Femur (tissue), 1 donor: ENCODE measurements at regions not wholly inside any gene's neighbourhood (a gene's known extent, or its start where the extent isn't known, plus 50 kb on each side); places are given as distances from the start of the nearest gene placed in this dataset.
"Not testable (repeated sequence)": the region's sequence is repeated elsewhere in the genome, so short reads cannot be mapped to it uniquely, and the experiment has no call there.

Experiments
- DNase-seq: peaks from one replicate; pipeline ENCODE4 v3.0.0-alpha.2; 2017

DNA sequence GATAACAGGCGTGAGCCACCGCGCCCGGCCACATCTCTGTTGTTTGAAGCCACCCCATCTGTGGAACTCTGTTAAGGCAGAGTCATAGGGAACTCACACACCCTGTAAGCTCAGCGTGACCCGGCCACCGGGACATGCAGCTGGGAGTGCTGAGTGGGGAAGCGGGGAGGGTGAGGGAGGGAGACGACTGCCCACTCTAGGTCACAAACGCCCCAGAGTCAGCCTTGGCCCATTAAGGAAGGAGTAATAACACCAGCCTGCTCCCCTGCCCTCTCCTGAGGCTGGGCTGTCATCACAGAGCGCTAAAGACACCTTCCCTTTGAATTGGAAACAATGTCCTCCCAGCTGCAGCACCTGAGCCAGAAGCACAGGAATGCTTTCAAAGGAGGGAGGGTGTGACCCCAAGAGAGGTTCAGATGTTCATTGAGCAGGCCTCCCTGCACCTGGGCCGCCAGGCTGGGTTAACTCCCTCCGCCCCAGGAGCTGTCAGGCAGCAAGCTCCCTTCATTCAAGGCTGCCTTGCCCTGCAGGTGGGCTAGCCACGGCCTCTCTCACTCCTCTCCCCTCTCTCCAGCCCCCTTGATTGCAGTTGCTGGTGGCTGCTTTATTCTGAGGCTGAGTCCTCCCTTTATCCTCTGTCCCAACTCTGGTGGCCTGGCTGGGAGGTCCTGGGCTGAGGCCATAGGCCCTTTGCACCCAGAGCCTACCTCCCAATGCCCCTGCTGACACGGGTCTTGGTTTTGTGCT is 77.2 kb upstream of the HPCAL1 start:
- DNase-seq: peak; percentile 48

DNA sequence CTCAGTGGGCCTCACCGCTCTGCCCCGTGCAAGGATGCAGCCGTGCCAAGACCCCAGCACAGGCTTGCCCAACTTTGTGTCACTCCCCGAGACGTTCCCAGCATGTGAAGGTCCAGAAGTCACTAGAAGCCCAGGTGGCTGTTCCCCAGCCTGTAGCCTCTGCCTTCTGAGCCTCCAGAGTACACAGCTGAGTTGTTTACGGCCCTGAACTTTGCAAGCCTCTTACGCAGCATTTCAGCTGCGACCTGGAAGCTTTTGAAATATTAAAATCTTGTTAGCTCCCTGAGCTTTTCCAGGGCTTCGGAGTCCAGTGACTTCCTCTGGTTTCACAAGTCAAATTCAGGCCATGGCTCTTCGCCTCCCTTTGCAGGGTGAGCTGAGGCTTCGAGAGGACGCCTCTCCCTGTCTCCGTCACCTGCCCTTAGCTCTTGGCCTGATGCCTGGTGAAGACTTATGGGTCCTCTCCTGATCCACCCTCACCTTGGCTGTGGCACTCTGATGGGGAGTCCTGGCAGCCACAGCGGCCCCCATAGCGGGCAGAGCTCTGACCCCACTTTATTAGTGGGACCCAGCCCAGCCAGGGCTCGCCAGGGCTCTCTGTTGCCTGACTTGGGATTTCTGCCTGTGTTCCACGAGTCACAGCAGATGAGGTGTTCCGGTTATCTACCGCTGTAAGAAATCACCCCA is 76.5 kb upstream of the HPCAL1 start:
- peak; percentile 44 for DNase-seq

DNA sequence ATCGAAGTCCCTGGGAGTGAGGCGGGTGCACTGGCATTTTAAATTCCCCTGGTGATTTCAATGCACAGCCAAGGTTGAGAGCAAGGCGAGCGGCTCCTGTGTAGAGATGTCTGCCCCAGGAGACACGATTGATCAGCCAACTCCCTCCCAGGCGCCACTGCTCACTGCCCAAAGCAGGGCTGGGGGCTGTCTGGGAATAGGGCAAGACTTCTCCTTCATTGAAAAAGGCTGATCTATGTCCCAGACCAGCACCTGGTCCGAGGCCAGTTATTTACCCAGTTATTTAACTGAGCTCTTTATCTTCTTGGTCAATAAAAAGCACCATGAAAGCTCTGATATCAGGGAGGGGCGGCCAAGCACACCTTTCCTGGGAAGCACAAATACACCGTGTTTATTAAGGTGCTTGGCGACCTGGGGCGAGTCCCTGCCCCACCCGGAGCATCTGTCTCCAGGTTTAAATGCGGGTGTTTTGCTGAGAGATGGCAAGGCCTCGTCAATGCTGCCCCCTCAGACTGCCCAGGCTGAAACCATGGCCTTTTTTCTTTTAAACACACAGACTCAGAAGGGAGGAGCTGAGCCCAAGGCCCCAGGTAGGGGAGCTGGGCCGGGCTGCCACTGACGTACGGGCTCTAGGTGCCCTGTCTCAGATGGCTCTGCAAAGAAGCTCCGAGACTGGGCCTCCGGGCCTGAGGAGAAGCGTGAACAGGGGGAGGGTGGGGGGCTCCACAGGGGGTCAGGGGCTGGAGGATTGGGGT is 73.9 kb upstream of the HPCAL1 start:
- no peak for DNase-seq

DNA sequence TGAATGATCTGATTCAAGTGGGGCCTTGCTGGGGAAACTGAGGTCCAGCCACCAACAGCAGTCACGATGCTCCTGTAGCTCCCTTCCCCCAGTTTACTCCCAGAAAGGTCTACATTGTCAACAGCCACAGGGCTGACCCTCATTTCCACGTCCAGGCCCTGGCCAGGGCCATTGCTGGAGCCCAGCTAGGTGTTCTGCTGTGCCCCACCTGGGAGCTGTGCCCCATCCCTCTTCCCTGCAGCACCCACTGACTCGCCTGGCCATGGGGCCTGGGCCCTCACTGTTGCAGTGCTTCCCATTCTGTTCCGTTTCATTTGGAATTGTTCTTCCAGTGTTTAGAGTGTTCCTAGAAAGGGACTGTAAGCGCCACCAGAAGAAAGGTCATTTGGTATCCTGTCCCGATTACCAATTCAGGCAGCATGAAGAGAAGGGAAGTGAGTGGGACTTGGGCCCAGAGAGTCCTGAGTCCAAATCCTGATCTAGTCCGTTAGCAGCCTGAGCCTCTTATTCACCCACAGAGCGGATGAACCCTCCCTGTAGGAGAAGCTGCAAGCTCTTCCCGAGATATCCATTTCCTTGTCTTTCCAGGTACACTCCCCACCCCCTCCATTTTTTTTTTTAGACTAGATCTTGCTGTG is 73.1 kb upstream of the HPCAL1 start:
- DNase-seq: peak; percentile 9

DNA sequence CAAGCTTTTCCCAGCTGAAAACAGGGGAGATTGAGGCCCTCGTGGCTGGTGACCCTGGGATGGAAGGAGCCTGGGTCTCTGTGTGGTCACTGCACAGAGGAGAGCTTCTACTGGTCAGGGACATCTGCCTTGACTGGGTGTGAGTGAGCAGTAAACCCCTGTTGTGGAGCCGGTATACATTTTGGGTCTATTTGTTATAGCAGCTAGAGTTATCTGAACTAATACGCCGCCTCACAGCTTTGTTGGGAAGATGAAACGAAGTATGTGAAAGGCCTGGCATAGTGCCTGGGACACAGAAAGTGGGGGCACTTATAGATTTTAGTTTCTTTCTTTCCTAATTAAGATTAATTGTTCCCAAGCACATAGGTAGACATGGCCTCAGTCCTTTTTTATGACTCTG is 72.2 kb upstream of the HPCAL1 start:
- peak; percentile 2 for DNase-seq

DNA sequence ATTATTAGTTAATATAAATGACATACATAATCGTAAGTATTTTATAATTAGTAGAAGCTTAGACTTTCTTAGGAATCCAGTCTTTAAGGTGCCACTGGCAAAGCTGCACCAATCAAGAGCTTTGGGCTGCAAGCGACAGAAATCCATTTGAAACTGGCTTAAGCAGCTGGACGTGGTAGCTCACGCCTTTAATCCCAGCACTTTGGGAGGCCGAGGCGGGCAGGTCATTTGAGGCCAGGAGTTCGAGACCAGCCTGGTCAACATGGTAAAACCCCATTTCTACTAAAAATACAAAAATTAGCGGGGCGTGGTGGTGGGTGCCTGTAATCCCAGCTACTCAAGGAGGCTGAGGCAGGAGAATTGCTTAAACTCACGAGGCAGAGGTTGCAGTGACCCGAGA is 71.8 kb upstream of the HPCAL1 start:
- DNase-seq: not testable (repeated sequence)

DNA sequence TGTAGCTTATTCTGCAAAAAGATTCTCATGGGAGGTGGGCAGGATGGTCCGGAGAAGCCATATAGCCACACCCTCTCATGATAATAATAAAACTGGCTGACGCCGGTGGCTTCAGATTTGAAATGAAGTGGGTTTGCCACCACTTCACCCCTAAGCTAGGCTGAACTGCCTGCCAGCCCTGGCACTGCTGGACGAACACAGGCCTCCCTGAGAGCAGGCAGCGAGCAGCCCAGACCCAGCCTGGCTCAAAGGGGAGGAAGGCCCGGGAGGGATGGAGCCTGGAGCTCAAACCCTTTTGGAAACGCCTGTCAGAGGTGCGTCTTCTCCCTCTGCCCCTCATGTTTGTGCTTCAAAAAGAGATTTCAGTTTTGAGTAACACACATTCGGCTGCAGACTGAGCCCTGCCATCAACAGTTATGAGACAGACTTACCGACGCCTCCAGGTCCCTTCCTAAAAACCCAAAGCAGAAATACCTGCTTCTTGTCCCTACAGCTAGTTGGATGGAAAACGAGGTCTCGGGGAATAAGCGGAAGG is 71.1 kb upstream of the HPCAL1 start:
- peak; percentile 3 for DNase-seq

DNA sequence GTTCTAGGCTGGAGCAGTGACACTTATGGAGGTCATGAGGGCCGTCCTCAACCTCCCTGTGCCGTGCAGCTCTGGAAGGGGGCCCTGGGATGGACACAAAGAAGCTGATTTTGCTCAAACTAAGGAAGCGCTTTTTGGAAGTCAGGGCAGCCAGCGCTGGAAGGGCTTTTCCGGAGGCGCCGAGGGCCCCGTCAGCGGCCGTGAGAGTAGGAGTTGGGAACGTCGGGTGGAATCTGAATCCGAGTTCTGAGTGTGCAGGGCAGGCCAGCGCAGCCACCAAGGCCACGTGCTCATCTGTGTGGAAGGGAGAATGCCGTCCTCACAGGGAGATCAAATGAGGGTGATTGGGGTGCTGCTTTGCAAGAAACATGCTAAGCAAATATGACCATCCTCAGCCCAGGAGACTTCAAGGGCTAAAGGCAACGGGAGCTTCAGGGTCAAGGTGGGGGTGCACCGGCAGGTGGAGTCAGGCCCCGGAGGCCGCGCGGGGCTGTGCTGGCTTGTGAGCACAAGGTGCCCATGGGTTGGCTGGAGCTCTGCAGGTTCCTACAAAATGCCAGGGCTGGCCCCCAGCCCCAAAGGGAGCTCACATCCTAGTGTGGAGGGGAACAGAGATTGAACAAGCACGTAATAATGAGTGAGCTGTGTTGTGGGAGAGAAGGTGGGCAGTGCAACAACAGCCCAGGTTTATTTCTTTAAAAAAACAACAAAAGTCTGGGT is 70.4 kb upstream of the HPCAL1 start:
- DNase-seq: peak; percentile 7

DNA sequence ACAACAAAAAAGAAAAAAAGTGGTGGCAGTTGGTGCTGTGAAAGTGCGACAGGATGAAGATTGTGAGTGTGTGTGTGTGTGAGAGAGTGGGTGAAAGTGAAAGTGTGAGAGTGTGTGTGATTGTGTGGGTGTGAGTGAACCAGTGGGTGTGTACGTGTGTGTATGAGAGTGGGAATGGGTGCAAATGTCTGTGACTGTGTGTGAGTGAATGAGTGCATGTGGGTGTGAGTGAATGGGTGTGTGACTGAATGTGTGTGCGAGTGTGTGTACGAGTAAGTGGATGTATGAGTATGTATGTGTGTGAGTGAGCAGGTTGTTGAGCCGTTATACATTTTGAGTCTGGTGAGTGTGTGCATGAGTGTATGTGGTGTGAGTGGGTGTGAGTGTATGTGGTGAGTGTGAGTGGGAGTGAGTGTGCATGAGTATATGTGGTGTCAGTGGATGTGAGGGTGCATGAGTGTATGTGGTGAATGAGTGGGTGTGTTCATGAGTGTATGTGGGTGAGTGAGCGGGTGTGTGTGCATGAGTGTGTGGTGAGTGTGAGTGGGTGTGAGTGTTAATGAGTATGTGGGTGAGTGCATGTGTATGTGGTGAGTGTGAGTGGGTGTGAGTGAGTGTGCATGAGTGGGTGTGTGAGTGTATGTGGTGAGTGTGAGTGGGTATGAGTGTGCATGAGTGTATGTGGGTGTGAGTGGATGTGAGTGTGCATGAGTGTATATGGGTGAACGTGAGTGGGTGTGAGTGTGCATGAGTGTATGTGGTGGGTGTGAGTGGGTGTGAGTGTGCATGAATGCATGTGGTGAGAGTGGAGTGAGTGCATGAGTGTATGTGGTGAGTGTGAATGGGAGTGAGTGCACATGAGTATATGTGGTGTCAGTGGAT is 69.3 kb upstream of the HPCAL1 start:
- DNase-seq: no peak

DNA sequence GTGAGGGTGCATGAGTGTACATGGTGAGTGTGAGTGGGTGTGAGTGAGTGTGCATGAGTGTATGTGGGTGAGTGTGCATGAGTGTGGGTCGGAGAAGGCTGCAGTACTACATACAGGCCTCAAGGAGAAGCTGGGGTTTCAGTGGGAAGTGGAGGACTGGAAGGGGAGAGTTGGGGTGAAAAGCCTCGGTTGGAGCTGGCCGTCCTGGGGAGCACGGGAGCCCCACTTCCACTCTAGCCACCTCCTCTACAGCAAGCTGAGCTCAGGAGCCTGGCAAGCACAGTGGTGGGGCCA is 68.7 kb upstream of the HPCAL1 start:
- DNase-seq: no peak

DNA sequence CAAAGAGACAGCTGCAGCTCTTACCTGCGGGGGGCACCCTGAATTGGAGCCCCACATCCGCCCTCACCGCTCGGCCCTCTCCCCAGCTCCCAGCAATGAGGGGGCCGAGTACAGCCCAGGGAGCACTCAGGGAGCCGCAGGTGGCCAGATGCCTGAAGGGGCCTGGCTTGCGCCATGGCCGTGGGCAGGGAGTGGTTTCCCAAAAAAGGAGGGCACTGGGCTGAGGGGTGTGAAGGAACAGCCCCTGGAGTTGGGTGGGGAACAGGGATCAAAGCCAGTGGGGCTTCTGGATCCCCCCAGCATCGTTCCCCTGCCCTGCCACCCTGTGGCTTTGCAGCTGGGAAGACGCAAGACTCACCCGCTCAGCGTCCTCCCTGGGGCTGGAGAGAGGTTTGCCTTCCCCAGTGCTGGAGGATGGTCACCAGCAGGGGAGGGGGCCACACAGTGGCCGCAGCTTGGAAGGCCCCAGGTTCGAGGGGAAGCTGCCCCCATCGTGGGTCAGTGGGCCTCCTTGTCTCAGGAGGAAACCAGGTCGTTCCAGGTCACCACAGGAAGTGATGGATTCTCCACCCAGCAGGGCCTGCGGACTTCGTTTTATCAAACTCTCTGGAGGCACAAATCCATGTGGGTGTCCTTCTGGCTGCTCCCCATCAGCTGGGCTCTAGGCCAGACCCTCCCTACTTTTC is 68.2 kb upstream of the HPCAL1 start:
- DNase-seq: no peak

DNA sequence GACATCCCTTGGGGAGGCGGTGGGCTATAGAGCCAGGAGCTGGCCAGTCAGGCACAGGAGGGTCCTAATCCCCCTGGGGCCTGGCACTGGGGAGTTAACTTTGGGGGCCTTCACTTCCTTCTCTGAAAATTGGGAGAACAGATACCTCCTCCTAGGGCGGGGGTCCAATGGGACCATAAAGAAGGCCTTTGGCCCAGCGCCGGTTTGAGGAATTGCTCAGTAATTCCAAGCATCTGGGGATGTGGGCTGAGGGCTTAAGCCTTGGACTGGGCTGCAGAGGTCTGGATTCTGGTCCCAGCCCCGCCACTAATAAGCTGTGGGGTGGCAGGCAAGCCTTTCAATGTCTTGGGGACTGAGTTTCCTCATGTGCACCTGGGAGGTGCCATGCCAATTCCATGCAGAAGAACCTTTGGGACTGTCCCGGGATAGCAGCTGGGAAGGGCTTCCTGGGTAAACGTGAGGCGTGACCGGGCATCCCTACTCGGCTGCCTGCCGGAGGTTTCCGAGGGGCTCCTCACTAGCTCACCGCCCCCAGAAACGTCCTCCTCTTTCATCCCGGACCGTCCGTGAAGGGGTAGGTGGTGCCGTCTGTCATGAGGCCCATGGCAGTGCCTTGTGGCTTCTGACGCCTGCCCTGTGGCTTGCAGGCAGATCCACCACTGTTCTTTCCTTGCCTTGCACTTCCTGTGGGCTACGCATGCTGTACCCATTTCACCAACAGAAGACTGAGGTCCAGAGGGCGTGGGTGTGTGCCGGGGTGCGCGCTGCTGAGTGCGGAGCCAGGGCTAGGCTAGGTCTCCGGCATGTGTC is 67.4 kb upstream of the HPCAL1 start:
- peak; percentile 10 for DNase-seq

DNA sequence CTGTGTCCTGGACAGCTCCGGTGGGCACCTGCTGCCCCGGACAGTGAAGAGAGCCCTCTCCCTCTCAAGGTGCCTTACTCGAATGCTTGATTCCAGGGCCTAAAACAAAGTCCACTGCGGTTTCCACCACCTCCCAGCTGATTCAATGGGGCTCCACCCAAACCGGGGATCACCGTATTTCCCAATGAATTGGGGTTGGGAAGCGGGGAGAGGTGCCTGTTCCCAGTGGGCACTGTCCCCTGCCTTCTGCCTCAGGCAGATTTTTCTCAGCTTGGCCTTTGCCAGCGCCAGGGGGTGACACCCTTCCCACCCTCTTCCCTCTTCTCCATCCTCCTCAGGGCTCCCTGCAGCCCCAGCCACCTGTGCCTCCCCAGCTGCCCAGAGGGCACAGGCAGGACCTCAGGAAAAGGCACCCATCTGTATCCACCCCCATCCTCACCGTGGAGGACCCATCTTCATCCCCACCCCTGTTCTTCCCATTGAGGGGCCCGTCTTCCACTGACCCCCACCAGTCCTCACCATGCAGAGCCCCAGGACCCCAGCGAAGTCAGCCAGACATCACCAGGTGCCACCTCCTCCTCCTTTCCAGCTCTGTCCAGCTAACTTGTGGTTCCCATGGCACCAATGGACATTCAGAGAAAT is 66.7 kb upstream of the HPCAL1 start:
- no peak for DNase-seq

DNA sequence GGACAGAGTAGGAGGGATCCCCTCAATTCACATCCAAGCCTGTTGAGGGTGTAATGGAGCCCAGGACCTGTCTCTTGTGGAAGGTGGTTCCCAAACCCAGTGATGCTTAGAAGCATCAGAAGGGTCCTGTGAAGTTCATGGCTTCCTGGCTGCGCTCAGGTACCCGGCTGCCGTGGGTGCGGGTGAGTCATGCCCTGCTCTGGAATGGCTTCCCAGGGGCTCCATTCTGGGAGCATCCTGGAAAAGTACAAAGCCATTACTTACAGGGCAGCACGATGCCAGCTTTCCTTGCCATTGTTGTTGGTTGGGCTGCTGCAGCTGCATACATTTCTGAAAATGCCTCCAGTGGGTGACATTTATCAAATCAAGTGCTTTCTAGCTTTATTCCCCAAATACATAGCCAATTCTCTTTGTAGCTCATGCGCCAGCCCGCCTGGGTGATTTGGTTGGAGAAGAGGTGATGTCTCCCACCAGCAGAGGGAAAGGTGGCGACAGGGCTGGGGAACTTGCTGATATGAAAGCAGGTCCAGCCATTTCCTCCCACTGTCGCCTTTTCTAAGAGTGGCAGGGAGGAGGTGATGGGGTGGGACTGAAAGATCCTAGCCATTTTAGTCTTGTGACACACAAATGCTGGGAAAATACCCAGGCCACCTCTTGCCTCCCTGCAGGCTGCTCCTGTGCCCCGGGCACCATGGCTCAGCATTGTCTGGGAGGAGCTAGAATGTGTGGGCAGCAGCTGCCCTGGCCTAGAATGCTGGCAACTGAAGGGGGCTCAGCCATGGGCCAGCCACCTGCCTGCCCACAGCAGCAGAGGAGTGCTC is 65.9 kb upstream of the HPCAL1 start:
- peak; percentile 21 for DNase-seq

DNA sequence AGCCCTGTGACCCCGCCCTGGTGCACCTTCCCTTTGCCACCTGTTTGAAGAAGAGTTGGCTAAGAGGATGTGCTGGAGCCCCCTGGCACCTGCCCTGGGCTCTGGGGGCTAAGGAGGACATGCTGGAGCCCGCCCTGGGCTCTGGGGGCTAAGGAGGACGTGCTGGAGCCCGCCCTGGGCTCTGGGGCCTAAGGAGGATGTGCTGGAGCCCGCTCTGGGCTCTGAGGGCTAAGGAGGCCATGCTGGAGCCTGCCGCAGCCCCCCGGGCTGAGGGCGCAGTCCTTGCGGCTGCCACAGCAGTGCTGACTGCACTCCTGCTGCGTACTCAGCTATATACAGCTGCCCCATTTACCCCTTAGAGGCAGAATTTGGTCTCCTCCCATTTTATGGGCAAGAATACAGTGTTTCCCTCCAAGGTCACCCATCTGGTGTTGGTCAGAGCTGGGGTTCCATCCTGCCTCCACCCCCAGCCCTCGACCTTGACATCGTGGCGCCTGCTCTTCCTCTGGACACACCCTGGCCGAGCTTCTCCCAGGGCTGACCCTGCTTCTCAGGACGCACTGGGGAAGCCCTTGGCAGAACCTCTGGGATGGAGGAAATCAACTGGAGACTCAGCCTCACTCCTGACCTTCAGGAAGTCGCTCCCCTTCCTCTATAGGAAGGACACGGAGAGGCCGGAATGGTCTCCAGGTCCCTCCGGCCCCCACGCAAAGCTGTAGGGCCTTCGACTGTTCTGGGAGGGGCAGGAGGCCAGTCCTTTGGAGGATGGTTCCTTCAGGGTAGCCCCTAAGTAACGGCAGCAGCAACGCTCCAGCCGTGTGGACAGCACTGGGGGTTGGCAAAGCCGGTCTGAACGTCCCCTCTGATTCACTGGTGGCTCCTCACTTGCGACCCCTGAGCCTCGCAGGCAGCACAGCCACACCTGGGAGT is 65.0 kb upstream of the HPCAL1 start:
- DNase-seq: peak; percentile 10

DNA sequence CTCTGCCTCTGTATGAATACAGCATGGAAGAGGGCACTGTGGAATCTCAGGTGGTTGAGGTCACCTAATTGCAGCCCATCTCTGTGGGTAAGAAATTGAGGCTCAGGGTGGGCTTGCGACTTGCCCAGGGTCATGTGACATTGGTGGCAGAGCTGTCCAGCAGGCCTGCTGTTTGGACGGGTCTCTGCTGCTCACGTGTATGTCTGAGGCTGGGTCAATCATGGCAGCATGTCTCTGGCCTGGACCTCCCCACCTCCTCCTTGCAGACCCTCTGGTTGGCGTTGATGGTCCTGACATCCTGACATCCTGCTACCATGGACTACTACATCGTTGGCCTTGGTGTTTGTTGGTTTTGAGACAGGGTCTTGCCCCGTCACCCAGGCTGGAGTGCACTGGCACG is 64.3 kb upstream of the HPCAL1 start:
- DNase-seq: peak; percentile 6

DNA sequence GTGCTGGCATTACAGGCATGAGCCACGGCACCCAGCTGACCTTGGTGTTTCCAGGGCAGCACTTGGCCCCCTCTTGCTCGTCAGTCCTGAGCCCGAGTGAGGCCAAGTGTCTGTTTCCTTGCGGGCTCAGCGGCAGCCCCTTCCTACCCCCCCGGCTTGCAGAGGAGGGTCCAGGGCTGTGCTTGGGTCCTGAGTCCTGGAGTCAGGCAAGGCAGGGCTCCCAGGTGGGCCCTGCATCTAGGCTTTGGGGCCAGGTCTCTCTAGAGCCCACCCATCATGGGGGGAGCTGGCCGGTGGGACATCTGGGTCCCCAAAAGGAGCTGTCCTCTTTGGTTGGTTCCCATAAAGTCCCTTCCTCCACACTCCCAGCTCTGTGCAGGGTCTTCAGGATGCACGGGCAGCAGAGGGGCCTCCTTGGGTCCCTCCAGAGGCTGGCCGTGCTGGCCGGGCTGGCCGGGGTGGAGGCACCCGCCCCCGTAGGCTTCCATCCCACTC is 63.7 kb upstream of the HPCAL1 start:
- DNase-seq: peak; percentile 8
